ENCODE measurements at regions not wholly inside any gene's neighbourhood (a gene's known extent, or its start where the extent isn't known, plus 50 kb on each side); places are given as distances from the start of the nearest gene placed in this dataset.

- no peaks in the 10 kb centered on the region for H3K9me3 ChIP-seq (ENCODE audit: control insufficient read depth, insufficient read depth, low read length)
- no peaks in the 10 kb centered on the region; the same call in 1 of the 2 replicates for H3K36me3 ChIP-seq (ENCODE audit: control insufficient read depth, insufficient read depth, low read length)
- H3K27me3 ChIP-seq (ENCODE audit: control insufficient read depth, insufficient read depth, low read length) = no peaks in the 10 kb centered on the region
- WGBS (ENCODE audit: insufficient coverage, insufficient read length) = no CpG with 5 or more reads among the region's 14 CpGs
- H3K4me1 ChIP-seq (ENCODE audit: control insufficient read depth, insufficient read depth, low read length) = no peaks in the 10 kb centered on the region; the same call in 1 of the 2 replicates
- H3K4me3 ChIP-seq (ENCODE audit: low read length) = no peak overlapping the region
- no peak for DNase-seq (ENCODE audit: low read depth, low spot score)
- no peak overlapping the region for H3K27ac ChIP-seq (ENCODE audit: low read length)
These were observed 161.1 kb downstream of the DLL1 start for GRCh38 chr6:170129691-170130171.

DNA sequence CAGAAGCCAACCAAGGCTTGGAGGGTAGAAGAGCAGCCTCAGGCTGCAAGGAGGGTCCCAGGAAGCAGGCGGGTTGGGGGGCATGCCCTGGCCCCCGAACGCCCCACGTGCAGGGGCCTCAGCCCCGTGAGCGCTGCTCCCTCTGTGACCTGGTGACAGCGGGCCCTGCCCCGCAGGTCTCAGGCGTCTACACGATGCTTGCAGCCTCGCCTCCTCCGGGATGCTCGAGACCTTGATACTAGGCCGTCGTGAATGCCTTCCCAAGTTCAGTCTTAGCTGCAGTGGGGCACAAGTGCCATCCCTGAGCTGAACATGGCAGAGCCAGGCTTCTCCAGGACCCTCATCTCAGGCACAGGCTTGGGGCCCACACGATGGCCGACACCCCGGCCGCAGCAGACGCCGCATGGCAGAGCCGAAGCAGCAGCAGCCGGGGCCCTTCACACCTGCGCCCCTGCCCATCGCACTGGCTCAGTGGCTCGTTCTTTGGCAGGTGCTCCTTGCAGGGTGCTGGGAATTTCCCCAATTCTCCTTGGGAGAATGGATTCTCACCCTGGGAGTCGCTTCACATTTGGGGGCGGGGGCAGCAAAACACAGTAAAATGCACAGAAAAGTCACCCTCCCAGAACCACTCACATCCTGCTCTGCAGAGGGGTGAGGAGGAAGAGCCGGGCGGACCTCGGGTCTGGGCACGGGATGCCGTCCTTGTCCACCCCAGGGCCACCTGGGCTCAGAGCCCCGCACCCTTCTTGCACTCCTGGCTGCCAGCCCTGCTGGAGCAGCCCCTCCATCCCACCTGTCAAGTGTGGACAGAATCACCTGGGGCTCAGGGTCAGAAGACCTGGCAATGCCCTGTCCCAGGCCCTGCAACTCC, 161.8 kb downstream of the DLL1 start:
- no peaks in the 10 kb centered on the region; the same call in 1 of the 2 replicates for H3K36me3 ChIP-seq (ENCODE audit: control insufficient read depth, insufficient read depth, low read length)
- no peaks in the 10 kb centered on the region for H3K27me3 ChIP-seq (ENCODE audit: control insufficient read depth, insufficient read depth, low read length)
- DNase-seq (ENCODE audit: low read depth, low spot score) = no peak
- H3K9me3 ChIP-seq (ENCODE audit: control insufficient read depth, insufficient read depth, low read length) = no peaks in the 10 kb centered on the region
- no peak overlapping the region for H3K27ac ChIP-seq (ENCODE audit: low read length)
- H3K4me3 ChIP-seq (ENCODE audit: low read length) = no peak overlapping the region
- H3K4me1 ChIP-seq (ENCODE audit: control insufficient read depth, insufficient read depth, low read length) = no peaks in the 10 kb centered on the region; the same call in 1 of the 2 replicates
- no CpG with 5 or more reads among the region's 34 CpGs for WGBS (ENCODE audit: insufficient coverage, insufficient read length)

GRCh38 chr6:170128346-170128745, 162.5 kb downstream of the DLL1 start:
- Histone ChIP-seq H3K4me3 (ENCODE audit: low read length) (no peak overlapping the region), H3K36me3 (ENCODE audit: control insufficient read depth, insufficient read depth, low read length) (no peaks in the 10 kb centered on the region; the same call in 1 of the 2 replicates), H3K27me3 (ENCODE audit: control insufficient read depth, insufficient read depth, low read length) (no peaks in the 10 kb centered on the region), H3K27ac (ENCODE audit: low read length) (no peak overlapping the region), H3K4me1 (ENCODE audit: control insufficient read depth, insufficient read depth, low read length) (no peaks in the 10 kb centered on the region; the same call in 1 of the 2 replicates), H3K9me3 (ENCODE audit: control insufficient read depth, insufficient read depth, low read length) (no peaks in the 10 kb centered on the region)
- WGBS (ENCODE audit: insufficient coverage, insufficient read length) = no CpG with 5 or more reads among the region's 10 CpGs
- DNase-seq (ENCODE audit: low read depth, low spot score) = no peak

DNA sequence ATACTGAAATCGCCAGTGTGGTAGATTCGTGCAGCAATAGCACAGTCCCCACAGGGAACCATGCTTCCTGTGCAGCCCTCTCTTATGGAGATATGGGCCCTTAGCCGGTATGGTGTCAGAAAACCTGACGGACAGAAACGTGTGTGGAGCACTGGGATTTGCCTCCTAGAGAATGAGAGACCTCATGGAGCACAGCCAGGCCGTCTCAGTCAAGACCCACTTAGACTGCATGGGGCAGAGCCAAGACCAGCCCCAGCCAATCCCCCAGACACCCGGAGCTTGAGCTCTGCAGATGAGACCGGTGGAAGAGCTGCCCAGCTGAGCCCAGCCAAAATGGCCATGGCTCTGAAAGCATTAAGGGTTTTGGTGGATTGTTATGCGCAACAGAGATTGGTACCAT, 163.7 kb downstream of the DLL1 start:
- Histone ChIP-seq H3K36me3 (ENCODE audit: control insufficient read depth, insufficient read depth, low read length) (no peaks in the 10 kb centered on the region; the same call in 1 of the 2 replicates), H3K27ac (ENCODE audit: low read length) (no peak overlapping the region), H3K4me1 (ENCODE audit: control insufficient read depth, insufficient read depth, low read length) (no peaks in the 10 kb centered on the region; the same call in 1 of the 2 replicates), H3K27me3 (ENCODE audit: control insufficient read depth, insufficient read depth, low read length) (no peaks in the 10 kb centered on the region), H3K4me3 (ENCODE audit: low read length) (no peak overlapping the region), H3K9me3 (ENCODE audit: control insufficient read depth, insufficient read depth, low read length) (no peaks in the 10 kb centered on the region)
- no peak for DNase-seq (ENCODE audit: low read depth, low spot score)
- no CpG with 5 or more reads among the region's 9 CpGs for WGBS (ENCODE audit: insufficient coverage, insufficient read length)

- Histone ChIP-seq H3K4me1 (ENCODE audit: control insufficient read depth, insufficient read depth, low read length) (no peaks in the 10 kb centered on the region; the same call in 1 of the 2 replicates), H3K27ac (ENCODE audit: low read length) (no peak overlapping the region), H3K9me3 (ENCODE audit: control insufficient read depth, insufficient read depth, low read length) (no peaks in the 10 kb centered on the region), H3K27me3 (ENCODE audit: control insufficient read depth, insufficient read depth, low read length) (no peaks in the 10 kb centered on the region), H3K4me3 (ENCODE audit: low read length) (no peak overlapping the region), H3K36me3 (ENCODE audit: control insufficient read depth, insufficient read depth, low read length) (no peaks in the 10 kb centered on the region; the same call in 1 of the 2 replicates)
- WGBS (ENCODE audit: insufficient coverage, insufficient read length) = no CpG with 5 or more reads among the region's 27 CpGs
- no peak for DNase-seq (ENCODE audit: low read depth, low spot score)
These were observed 165.2 kb downstream of the DLL1 start for GRCh38 chr6:170125456-170126300.

- no CpG with 5 or more reads among the region's 5 CpGs for WGBS (ENCODE audit: insufficient coverage, insufficient read length)
These were observed 166.0 kb downstream of the DLL1 start for GRCh38 chr6:170124836-170125235.

GRCh38 chr6:170124150-170124549, 166.7 kb downstream of the DLL1 start:
- Histone ChIP-seq H3K4me3 (ENCODE audit: low read length) (no peak overlapping the region), H3K9me3 (ENCODE audit: control insufficient read depth, insufficient read depth, low read length) (no peaks in the 10 kb centered on the region), H3K27me3 (ENCODE audit: control insufficient read depth, insufficient read depth, low read length) (no peaks in the 10 kb centered on the region), H3K4me1 (ENCODE audit: control insufficient read depth, insufficient read depth, low read length) (no peaks in the 10 kb centered on the region; the same call in 1 of the 2 replicates), H3K27ac (ENCODE audit: low read length) (no peak overlapping the region), H3K36me3 (ENCODE audit: control insufficient read depth, insufficient read depth, low read length) (no peaks in the 10 kb centered on the region; the same call in 1 of the 2 replicates)
- no peak for DNase-seq (ENCODE audit: low read depth, low spot score)
- no CpG with 5 or more reads among the region's 2 CpGs for WGBS (ENCODE audit: insufficient coverage, insufficient read length)

More at GRCh38 chr6:170124836-170125235, 166.0 kb downstream of the DLL1 start:
- DNase-seq (ENCODE audit: low read depth, low spot score) = no peak
- no peaks in the 10 kb centered on the region; the same call in 1 of the 2 replicates for H3K36me3 ChIP-seq (ENCODE audit: control insufficient read depth, insufficient read depth, low read length)
- H3K27me3 ChIP-seq (ENCODE audit: control insufficient read depth, insufficient read depth, low read length) = no peaks in the 10 kb centered on the region
- no peak overlapping the region for H3K4me3 ChIP-seq (ENCODE audit: low read length)
- no peaks in the 10 kb centered on the region for H3K9me3 ChIP-seq (ENCODE audit: control insufficient read depth, insufficient read depth, low read length)
- H3K4me1 ChIP-seq (ENCODE audit: control insufficient read depth, insufficient read depth, low read length) = no peaks in the 10 kb centered on the region; the same call in 1 of the 2 replicates
- no peak overlapping the region for H3K27ac ChIP-seq (ENCODE audit: low read length)

- no peak overlapping the region for H3K4me3 ChIP-seq (ENCODE audit: low read length)
- DNase-seq (ENCODE audit: low read depth, low spot score) = no peak
- no peaks in the 10 kb centered on the region; the same call in 1 of the 2 replicates for H3K4me1 ChIP-seq (ENCODE audit: control insufficient read depth, insufficient read depth, low read length)
- WGBS (ENCODE audit: insufficient coverage, insufficient read length) = no CpG with 5 or more reads among the region's 1 CpG
- H3K27ac ChIP-seq (ENCODE audit: low read length) = no peak overlapping the region
- no peaks in the 10 kb centered on the region for H3K9me3 ChIP-seq (ENCODE audit: control insufficient read depth, insufficient read depth, low read length)
- H3K27me3 ChIP-seq (ENCODE audit: control insufficient read depth, insufficient read depth, low read length) = no peaks in the 10 kb centered on the region
- no peaks in the 10 kb centered on the region for H3K36me3 ChIP-seq (ENCODE audit: control insufficient read depth, insufficient read depth, low read length)
These were observed 168.2 kb downstream of the DLL1 start for GRCh38 chr6:170122651-170123050.

- no peak for DNase-seq (ENCODE audit: low read depth, low spot score)
- H3K4me3 ChIP-seq (ENCODE audit: low read length) = no peak overlapping the region
- no peaks in the 10 kb centered on the region for H3K36me3 ChIP-seq (ENCODE audit: control insufficient read depth, insufficient read depth, low read length)
- H3K27me3 ChIP-seq (ENCODE audit: control insufficient read depth, insufficient read depth, low read length) = no peaks in the 10 kb centered on the region
- H3K9me3 ChIP-seq (ENCODE audit: control insufficient read depth, insufficient read depth, low read length) = no peaks in the 10 kb centered on the region
- no CpG with 5 or more reads among the region's 21 CpGs for WGBS (ENCODE audit: insufficient coverage, insufficient read length)
- H3K27ac ChIP-seq (ENCODE audit: low read length) = no peak overlapping the region
- no peaks in the 10 kb centered on the region for H3K4me1 ChIP-seq (ENCODE audit: control insufficient read depth, insufficient read depth, low read length)
These were observed 173.5 kb downstream of the DLL1 start for GRCh38 chr6:170117111-170117972.
